ENCODE measurements at regions not wholly inside any gene's neighbourhood (a gene's known extent, or its start where the extent isn't known, plus 50 kb on each side); places are given as distances from the start of the nearest gene placed in this dataset.

- TF ChIP-seq NFE2 (CRISPR knock-in tag; IDR thresholded peaks at IDR 0.05) (no peak), ZNF382 (CRISPR knock-in tag; IDR thresholded peaks at IDR 0.05; ENCODE audit: borderline replicate concordance) (no peak), ZNF740 (CRISPR knock-in tag; IDR thresholded peaks at IDR 0.05) (no peak), KLF13 (CRISPR knock-in tag; IDR thresholded peaks at IDR 0.05) (no peak)
These were observed 843.2 kb downstream of the GALC start (continued) for GRCh38 chr14:87149583-87150354.

- 5% methylated on average over 3 of the region's 3 CpGs for WGBS (ENCODE audit: low lambda C conversion rate)
- CTCF ChIA-PET (ENCODE audit: low intra/inter-chr PET ratio, low total read pairs), result no interaction called here
- intact Hi-C loops (cut with micrococcal nuclease; ENCODE audit: unreplicated experiment) (no loop called here), in situ Hi-C loops (cut with HindIII; ENCODE audit: extremely low pct_ligation_motif_present, low pct_unique_long_range_greater_than_20kb) (no loop called here)
- Histone ChIP-seq H3K9me3 (ENCODE audit: low read length) (no peaks in the 10 kb centered on the region), H2AFZ (ENCODE audit: low read length) (no peak overlapping the region), H3K4me1 (ENCODE audit: insufficient read depth, low read length) (no peaks in the 10 kb centered on the region), H3K4me3 (replicated peaks in 1 of 3; ENCODE audit: insufficient read depth in 1 of 3, low read depth in 2 of 3, low read length in 3 of 3) (no peak overlapping the region), H4K20me1 (ENCODE audit: insufficient read depth, low read length) (no peaks in the 10 kb centered on the region), H3K27ac (ENCODE audit: extremely low read length, insufficient read depth, low read length) (no peak overlapping the region), H3K4me2 (ENCODE audit: low read depth, low read length) (no peak overlapping the region), H3K27me3 (ENCODE audit: control insufficient read depth in 1 of 2, insufficient read depth in 2 of 2, low read length in 2 of 2) (no peaks in the 10 kb centered on the region), H3K9ac (ENCODE audit: insufficient read depth, low read depth, low read length) (no peak overlapping the region), H3K79me2 (ENCODE audit: insufficient read depth, low read length) (no peaks in the 10 kb centered on the region), H3K36me3 (replicated peaks in 1 of 2; ENCODE audit: control insufficient read depth in 1 of 2, insufficient read depth in 2 of 2, low read length in 2 of 2) (no peaks in the 10 kb centered on the region)
- POLR2A ChIA-PET, result no interaction called here
- FAIRE-seq, result no peak
- DNase-seq (ENCODE audit: low spot score), result no peak
- no peak for ATAC-seq
- BruUV-seq (replicated peaks), result no TSS peak
- TF ChIP-seq HIC2 (CRISPR knock-in tag; IDR thresholded peaks at IDR 0.05; ENCODE audit: low read depth) (no peak), PLRG1 (conservative IDR thresholded peaks at IDR 0.05) (no peak), ZHX1 (CRISPR knock-in tag; IDR thresholded peaks at IDR 0.05; ENCODE audit: low read depth) (no peak), ZBTB37 (CRISPR knock-in tag; IDR thresholded peaks at IDR 0.05) (no peak), GABPA (IDR thresholded peaks at IDR 0.05; ENCODE audit: low read depth, low read length) (no peak), GABPA (CRISPR knock-in tag; IDR thresholded peaks at IDR 0.05; ENCODE audit: low read depth) (no peak), FOSL1 (CRISPR knock-in tag; IDR thresholded peaks at IDR 0.05; ENCODE audit: borderline replicate concordance) (no peak), ZC3H13 (CRISPR knock-in tag; IDR thresholded peaks at IDR 0.05) (no peak), AHR (CRISPR knock-in tag; IDR thresholded peaks at IDR 0.05) (no peak), RNF219 (CRISPR knock-in tag; IDR thresholded peaks at IDR 0.05) (no peak), TARDBP (CRISPR knock-in tag; IDR thresholded peaks at IDR 0.05) (no peak), ZNF251 (CRISPR knock-in tag; IDR thresholded peaks at IDR 0.05) (no peak)
These were observed 844.3 kb downstream of the GALC start for GRCh38 chr14:87148655-87149054.
